SJSA1 (cell line): ENCODE measurements at regions not wholly inside any gene's neighbourhood (a gene's known extent, or its start where the extent isn't known, plus 50 kb on each side); places are given as distances from the start of the nearest gene placed in this dataset.

Experiments
- DNase-seq, 2 experiments: peaks; one replicate each; pipeline ENCODE4 v3.0.0-alpha.2; 2015 to 2020; ENCODE audit warnings: low spot score in 2 of 2, low read depth in 1 of 2
- H3K27ac ChIP-seq: fragments of 250-450 bp; sonication (Bioruptor Pico); 2 replicates; pipeline ENCODE4 v1.5.1; 2020; ENCODE audit warnings: mild to moderate bottlenecking, moderate library complexity
- H3K27me3 ChIP-seq: fragments of 250-450 bp; sonication (Bioruptor Pico); replicated peaks from 2 replicates; pipeline ENCODE4 v1.5.1; 2020; ENCODE audit warnings: mild to moderate bottlenecking, moderate library complexity
- H3K36me3 ChIP-seq: fragments of 250-450 bp; sonication (Bioruptor Pico); 2 replicates; pipeline ENCODE4 v1.5.1; 2020; ENCODE audit warnings: mild to moderate bottlenecking
- H3K4me1 ChIP-seq: fragments of 250-450 bp; sonication (Bioruptor Pico); replicated peaks from 2 replicates; pipeline ENCODE4 v1.6.1; 2021; ENCODE audit warnings: mild to moderate bottlenecking
- H3K4me3 ChIP-seq: fragments of 250-450 bp; sonication (Bioruptor Pico); 2 replicates; pipeline ENCODE4 v1.5.1; 2020; ENCODE audit warnings: mild to moderate bottlenecking
- H3K9me3 ChIP-seq: fragments of 250-450 bp; sonication (Bioruptor Pico); replicated peaks from 2 replicates; pipeline ENCODE4 v1.5.1; 2020; ENCODE audit warnings: mild to moderate bottlenecking

DNA sequence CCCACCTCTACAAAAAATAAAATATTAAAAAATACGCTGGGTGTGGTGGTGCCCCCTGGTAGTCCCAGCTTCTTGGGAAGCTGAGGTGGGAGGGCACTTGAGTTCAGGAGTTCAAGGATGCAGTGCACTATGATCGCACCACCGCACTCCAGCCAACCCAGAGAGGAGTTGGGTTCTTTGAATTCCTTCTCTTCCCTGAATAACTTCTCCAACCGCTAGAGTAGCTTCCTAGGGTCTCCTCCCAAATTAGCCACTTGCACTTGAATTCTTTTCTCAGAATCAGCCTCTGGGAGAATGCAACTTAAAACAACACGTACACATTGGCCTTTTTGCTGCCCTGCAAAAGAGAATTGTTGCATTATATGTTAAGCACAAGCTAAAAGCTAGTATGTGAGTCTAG lies 272.5 kb downstream of the ABHD5 start:
- Histone ChIP-seq H3K4me3 (no peak overlapping the region), H3K27ac (no peak overlapping the region), H3K9me3 (no peaks in the 10 kb centered on the region), H3K4me1 (no peaks in the 10 kb centered on the region), H3K36me3 (no peaks in the 10 kb centered on the region), H3K27me3 (0 out of 2 replicates have a peak, but pooled peaks cover 3% of the 10 kb centered on the region)
- no peak for DNase-seq

DNA sequence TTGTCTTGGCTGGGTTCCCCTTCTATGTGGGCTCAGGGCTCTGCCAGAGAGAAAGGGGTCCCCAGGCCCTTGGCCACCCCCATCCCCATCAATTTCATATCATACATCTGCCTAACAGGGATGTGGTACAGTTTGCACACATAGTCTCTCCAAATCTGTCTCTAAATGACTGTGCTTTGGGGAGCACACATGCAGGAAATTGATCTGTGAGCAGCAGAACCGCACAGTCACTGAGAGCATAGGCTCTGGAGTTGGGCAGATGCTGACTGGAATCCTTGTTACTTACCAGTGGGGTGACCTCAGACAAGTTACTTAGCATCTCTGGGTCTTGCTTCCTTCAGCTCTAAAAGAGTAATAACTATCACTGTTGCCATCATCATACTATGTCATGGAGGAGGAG lies 273.9 kb downstream of the ABHD5 start:
- Histone ChIP-seq H3K36me3 (no peaks in the 10 kb centered on the region), H3K27ac (no peak overlapping the region), H3K4me3 (no peak overlapping the region), H3K4me1 (no peaks in the 10 kb centered on the region), H3K9me3 (no peaks in the 10 kb centered on the region), H3K27me3 (0 out of 2 replicates have a peak, but pooled peaks cover 3% of the 10 kb centered on the region)
- DNase-seq: no peak

DNA sequence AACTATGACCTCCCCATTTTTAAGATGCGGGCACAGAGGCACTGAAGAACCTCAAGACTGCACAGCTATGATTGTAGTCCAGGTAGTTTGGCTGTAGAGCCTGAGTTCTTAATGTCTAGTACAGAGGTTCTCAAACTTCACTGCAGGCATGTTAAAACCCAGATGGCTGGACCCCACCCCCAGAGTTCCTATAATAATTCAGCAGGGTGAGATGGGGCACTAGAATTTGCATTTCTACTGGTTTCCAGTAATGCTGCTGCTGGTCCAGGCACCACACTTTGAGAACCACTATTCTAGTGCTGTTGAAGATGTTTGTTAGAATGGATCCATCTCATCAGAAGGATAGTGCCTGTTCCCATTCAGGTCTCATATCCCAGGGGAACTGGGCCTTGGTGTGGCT lies 274.9 kb downstream of the ABHD5 start:
- Histone ChIP-seq H3K4me3 (no peak overlapping the region), H3K9me3 (no peaks in the 10 kb centered on the region), H3K36me3 (no peaks in the 10 kb centered on the region), H3K27ac (no peak overlapping the region), H3K27me3 (0 out of 2 replicates have a peak, but pooled peaks cover 3% of the 10 kb centered on the region), H3K4me1 (no peaks in the 10 kb centered on the region)
- no peak for DNase-seq

DNA sequence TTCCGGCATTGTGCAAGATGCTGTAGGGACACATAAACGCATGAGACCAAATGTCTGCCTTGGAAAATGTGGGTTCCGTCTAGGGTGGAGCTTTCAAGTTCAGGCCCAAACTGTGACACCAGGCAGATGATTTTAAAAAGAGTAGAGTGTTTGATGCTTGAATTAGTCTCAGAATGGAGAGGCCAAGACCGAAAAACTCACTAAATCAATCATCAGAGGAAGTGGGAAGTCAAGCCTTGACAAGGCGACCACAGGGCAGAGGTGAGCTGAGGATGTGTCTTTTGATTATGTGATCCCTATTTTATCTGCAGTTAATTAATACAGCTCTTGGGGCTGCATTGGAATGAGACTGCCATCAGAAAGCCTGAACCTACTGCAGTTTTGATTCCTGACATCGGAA lies 275.4 kb downstream of the ABHD5 start:
- Histone ChIP-seq H3K27ac (no peak overlapping the region), H3K4me3 (no peak overlapping the region), H3K27me3 (0 out of 2 replicates have a peak, but pooled peaks cover 3% of the 10 kb centered on the region), H3K36me3 (no peaks in the 10 kb centered on the region), H3K9me3 (no peaks in the 10 kb centered on the region), H3K4me1 (no peaks in the 10 kb centered on the region)
- no peak for DNase-seq

DNA sequence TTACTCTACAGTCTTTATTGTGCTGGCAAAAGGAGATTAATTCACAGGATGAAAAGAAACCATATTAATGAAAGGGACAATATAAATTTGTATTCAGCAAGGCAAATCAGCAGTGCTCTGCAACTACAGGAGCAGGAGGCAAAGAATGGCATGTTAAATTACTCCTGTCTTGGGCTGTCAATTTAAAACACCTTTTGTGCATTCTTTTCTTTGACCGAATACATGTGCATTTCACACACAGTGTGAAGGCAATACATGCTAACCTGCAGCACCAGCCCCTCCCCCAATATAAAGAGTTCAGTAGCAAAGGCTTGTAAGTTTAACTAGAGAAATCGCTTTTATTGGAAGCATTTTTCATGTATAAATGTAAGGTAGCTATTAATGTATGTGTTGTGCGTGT lies 275.2 kb upstream of the TOPAZ1 start:
- no peaks in the 10 kb centered on the region for H3K36me3 ChIP-seq
- H3K4me1 ChIP-seq: no peaks in the 10 kb centered on the region
- no peaks in the 10 kb centered on the region for H3K9me3 ChIP-seq
- H3K27ac ChIP-seq: no peak overlapping the region
- no peak overlapping the region for H3K4me3 ChIP-seq
- H3K27me3 ChIP-seq: 0 out of 2 replicates have a peak, but pooled peaks cover 3% of the 10 kb centered on the region
- no peak for DNase-seq

DNA sequence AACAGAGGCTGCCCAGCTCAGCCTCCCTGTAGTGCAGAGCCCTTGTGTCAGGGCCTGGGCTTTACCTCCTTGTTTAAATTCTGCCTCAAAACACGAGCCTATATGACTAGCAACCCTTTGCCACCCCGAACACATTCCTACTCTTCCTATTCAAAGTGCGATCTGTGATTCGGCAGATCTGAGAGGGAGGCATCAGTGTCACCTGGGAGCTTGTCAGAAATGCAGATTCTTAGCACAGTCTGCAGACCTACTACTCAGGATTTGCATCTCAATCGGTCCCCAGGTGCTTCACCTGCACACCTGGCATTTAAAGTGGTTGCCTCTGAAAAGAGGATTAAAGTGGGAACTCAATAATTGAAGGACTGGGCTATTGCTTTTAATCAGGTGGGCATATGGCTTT lies 273.2 kb upstream of the TOPAZ1 start:
- 0 out of 2 replicates have a peak, but pooled peaks cover 3% of the 10 kb centered on the region for H3K27me3 ChIP-seq
- DNase-seq: no peak
- no peaks in the 10 kb centered on the region for H3K36me3 ChIP-seq
- no peaks in the 10 kb centered on the region for H3K4me1 ChIP-seq
- H3K27ac ChIP-seq: no peak overlapping the region
- no peaks in the 10 kb centered on the region for H3K9me3 ChIP-seq
- no peak overlapping the region for H3K4me3 ChIP-seq

DNA sequence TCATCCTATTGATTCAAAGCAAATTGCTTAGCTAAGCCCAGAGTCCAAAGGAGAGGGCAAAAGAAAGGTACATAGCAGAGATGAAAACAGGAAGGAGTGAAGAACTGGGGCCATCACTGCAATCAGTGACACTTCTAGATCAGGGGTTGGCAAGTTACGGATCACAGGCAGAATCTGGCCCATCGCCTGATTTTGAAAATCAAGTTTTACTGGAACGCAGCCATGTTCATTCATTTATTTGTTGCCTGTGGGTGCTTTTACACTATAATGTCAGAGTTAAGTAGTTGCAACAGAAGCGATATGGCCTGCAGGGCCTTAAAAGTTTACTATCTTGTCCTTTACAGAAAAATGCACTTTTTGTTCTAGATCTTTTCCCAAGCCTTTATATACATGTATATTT lies 271.7 kb upstream of the TOPAZ1 start:
- Histone ChIP-seq H3K4me1 (no peaks in the 10 kb centered on the region), H3K9me3 (no peaks in the 10 kb centered on the region), H3K27ac (no peak overlapping the region), H3K4me3 (no peak overlapping the region), H3K36me3 (no peaks in the 10 kb centered on the region), H3K27me3 (0 out of 2 replicates have a peak, but pooled peaks cover 3% of the 10 kb centered on the region)
- DNase-seq: no peak

DNA sequence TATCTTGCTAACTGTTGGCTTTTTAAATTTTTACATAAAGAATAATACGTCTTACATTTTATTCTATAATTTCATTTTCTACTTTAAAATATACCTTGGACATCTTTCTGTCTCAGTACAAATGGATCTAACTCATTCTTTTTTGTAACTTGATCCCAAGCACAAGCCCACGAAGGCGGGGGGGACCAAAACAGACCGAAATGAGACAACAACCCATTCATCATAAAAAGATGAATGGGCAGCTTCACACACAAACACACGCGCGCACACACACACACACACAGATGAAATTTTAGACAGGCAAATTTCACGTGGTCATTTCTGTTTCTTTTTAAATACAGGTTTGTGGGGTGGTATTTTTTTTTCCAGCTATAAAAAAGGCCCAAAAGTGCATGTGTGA lies 271.3 kb upstream of the TOPAZ1 start:
- DNase-seq: no peak
- H3K9me3 ChIP-seq: no peaks in the 10 kb centered on the region
- H3K36me3 ChIP-seq: no peaks in the 10 kb centered on the region
- no peak overlapping the region for H3K27ac ChIP-seq
- H3K4me1 ChIP-seq: no peaks in the 10 kb centered on the region
- no peak overlapping the region for H3K4me3 ChIP-seq
- H3K27me3 ChIP-seq: 0 out of 2 replicates have a peak, but pooled peaks cover 3% of the 10 kb centered on the region

DNA sequence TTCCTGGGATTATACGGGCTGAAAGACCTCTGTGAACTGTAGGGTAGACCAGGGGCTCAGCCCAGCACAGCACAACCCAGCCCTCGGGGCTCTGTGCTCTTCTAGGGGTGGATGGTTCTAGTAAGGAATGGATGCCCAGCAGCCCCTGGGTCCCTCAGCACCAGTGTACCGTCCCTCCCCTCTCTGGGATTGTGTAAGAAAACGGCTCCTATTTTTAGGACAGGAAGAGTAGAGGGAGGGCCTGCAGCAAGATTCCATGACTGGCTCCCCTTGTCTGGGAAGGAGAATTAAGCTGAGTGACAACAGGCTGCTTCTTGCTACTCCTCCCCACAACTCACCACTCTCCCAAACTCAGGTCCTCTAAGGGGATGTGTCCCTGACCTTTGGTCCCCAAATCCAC lies 270.8 kb upstream of the TOPAZ1 start:
- DNase-seq: no peak
- H3K36me3 ChIP-seq: no peaks in the 10 kb centered on the region

DNA sequence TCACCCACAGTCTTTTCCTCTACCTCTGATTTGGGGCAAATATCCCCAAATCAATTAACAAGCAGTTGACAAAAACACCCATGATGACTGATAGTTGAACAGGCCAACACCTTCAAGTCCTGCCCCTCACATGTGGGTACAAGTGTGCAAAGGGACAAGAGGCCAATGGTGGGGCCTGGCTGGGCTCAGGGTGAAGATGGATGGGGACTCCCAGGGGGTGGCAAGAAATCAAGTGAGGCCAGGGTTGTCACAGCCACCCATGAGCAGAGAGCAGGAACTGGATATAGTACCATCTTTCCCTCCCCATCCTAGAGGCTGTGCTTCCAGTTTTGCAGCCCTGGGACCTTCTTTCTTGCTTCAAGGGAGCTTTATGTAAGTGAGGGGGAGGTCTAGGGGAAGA lies 270.2 kb upstream of the TOPAZ1 start:
- no peak for DNase-seq
- Histone ChIP-seq H3K27ac (no peak overlapping the region), H3K4me1 (no peaks in the 10 kb centered on the region), H3K36me3 (no peaks in the 10 kb centered on the region), H3K9me3 (no peaks in the 10 kb centered on the region), H3K4me3 (no peak overlapping the region), H3K27me3 (0 out of 2 replicates have a peak, but pooled peaks cover 3% of the 10 kb centered on the region)

More for the DNA sequence above, 270.8 kb upstream of the TOPAZ1 start:
- Histone ChIP-seq H3K9me3 (no peaks in the 10 kb centered on the region), H3K27me3 (0 out of 2 replicates have a peak, but pooled peaks cover 3% of the 10 kb centered on the region), H3K27ac (no peak overlapping the region), H3K4me3 (no peak overlapping the region), H3K4me1 (no peaks in the 10 kb centered on the region)

DNA sequence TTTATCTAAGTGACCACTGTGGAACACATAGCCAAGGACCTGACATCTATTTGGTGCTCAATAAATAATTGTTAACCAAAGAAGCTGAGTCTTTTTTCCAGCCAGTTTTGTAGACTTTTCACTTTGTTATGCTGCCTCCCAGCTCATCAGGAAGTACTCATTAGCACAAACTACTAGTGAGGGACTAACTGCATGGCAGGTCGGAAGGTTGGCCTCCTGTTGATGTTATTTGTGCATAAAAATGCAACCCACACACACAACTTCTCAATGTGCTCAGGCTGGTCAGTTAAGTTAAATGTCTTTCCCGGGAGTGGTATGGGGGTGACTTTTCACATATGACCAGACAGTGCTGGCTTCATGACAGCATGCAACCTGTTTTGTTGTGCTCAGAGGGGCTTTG lies 263.0 kb upstream of the TOPAZ1 start:
- DNase-seq: no peak
- Histone ChIP-seq H3K4me3 (no peak overlapping the region), H3K4me1 (no peaks in the 10 kb centered on the region), H3K27me3 (no peaks in the 10 kb centered on the region), H3K9me3 (no peaks in the 10 kb centered on the region), H3K27ac (no peak overlapping the region), H3K36me3 (no peaks in the 10 kb centered on the region)

DNA sequence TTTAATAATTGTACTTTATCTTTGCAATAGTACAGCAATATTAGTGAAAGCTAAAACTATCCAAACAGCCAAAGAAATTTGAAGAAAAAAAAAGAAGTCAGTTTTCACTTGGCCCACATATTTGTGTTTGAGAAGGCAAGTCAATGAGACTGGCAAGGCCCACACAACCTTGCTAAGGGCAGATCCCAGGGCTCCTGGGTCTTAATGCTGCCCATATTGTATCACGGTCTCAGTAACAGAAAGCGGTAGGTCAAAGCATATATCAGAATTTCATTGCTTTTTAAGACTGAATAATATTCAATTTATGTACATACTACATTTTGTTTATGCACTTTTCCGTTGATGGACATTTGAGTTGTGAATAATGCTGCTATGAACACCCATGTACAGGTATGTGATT lies 262.0 kb upstream of the TOPAZ1 start:
- Histone ChIP-seq H3K4me3 (no peak overlapping the region), H3K4me1 (no peaks in the 10 kb centered on the region), H3K27ac (no peak overlapping the region), H3K9me3 (no peaks in the 10 kb centered on the region), H3K27me3 (no peaks in the 10 kb centered on the region), H3K36me3 (no peaks in the 10 kb centered on the region)
- DNase-seq: no peak

DNA sequence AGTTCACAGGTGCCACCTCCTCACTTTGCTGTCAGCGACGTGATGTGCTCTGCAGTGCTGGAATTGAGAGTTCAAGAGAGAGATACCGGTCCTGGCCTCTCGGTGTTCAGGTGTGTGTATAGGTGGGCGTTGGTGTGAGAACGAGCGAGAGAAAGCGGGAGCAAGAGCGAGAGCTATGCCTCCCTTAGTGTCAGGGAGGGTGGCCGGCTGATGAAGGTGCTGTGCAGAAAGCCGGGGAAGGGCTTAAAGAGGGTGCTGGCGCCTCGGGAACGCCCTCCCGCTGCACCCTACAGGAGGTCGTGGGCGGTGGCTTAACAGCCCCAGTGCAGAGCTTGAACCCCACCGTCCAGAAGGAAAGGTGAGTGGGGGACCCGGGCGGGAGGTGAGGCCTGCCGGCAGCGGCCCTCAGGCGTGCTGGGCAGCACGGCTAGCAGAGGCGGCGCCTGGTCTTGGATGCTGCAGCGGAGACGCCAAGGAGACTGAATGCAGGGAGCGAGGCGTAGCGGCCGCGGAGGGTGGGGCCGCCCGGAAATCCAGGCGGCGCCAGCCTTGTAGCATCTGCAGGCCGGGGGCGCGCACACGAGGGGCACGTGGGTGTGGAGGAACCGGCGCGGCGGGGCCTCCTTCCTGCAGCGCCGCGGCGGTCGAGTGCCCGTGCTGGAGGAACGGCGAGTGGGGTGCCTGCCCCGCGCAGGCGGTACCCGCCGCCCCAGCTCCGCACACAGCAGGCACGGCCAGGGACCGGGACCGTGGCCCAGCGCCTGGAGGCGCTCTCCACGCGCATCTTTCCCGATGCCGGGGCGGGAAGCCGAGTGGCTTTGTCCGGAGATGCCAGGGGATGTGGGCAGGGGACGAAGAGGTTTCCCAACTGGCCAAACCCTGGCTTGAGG lies 246.8 kb upstream of the TOPAZ1 start:
- Histone ChIP-seq H3K9me3 (no peaks in the 10 kb centered on the region), H3K36me3 (no peaks in the 10 kb centered on the region), H3K4me3 (no peak overlapping the region), H3K27ac (no peak overlapping the region), H3K27me3 (peaks cover 55% of the 10 kb centered on the region), H3K4me1 (peaks cover 6% of the 10 kb centered on the region)
- no peak for DNase-seq

DNA sequence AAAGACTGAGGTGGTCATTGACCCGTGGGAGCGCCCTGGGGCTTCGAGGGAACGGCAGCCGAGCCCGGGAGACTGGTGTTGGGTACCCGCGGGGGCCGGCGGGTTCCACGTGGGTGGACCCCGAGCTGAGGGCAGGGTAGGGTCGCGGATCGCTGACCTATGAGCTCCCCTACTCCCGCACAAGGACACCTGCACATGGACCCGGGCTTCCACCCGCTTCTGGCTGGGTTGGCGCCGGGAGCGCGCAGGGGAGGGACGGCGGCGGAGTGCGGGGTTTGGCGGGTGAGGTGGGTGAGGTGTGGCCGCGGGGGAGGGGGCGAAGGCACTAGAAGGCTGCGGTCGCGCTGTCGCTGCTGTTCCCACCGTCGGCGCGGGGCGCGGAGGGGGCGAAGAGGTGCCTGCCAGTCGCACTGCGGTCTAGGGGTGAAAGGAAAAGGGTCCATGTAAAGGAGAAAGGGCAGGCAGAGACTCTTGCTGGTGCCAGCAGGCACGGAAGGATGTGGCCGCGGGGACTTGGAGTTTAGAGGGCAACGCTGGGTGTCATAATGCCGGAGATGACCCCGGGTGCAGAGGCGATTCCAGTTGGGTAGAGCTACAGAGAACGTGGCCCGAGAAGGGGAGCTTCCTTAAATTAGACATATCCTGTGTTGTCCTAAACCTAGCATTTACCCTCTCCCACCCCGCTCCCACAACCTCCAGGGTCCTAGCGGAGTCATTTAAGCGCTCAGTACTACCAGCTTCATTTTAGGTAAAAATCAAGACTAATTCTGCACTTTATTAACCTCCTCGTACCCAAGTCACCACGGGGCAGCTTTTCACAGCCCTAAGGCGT lies 245.9 kb upstream of the TOPAZ1 start:
- no peak for DNase-seq
- Histone ChIP-seq H3K36me3 (no peaks in the 10 kb centered on the region), H3K4me3 (no peak overlapping the region), H3K4me1 (peaks cover 6% of the 10 kb centered on the region), H3K27me3 (peaks cover 63% of the 10 kb centered on the region), H3K9me3 (no peaks in the 10 kb centered on the region), H3K27ac (no peak overlapping the region)
